ENCODE measurements at regions not wholly inside any gene's neighbourhood (a gene's known extent, or its start where the extent isn't known, plus 50 kb on each side); places are given as distances from the start of the nearest gene placed in this dataset.

DNA sequence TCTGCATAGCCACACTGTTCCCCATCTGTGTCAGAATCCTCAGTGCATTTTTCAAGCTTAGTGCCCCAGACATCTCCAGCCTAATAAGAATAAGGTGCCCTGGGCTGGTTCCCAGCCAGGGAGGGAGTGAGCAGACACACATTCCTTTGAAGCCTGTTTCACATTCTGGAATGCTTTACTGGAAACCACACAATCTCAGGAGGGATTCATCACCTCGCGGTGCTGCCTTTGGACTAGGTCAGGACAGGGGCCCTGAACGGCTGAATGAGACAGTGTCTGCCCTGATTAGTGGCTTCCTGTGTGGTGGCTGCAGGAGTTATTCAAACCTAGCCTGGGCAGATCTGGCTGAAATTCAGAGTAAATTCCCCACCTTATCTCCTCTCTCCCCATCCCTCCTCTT lies 108.0 kb upstream of the LDAH start:
- Histone ChIP-seq H3K9ac (ENCODE audit: low read length in 2 of 2) (peak overlapping the region in 1 of 2 donors; percentile 22), H3K4me1 (ENCODE audit: control insufficient read depth, insufficient read depth, low read length) (peaks cover 7% of the 10 kb centered on the region), H3K4me3 (ENCODE audit: low read length in 2 of 2) (peak overlapping the region in 1 of 2 donors; percentile 15), H3K27me3 (ENCODE audit: control insufficient read depth in 1 of 2, insufficient read depth in 2 of 2, low read length in 2 of 2) (no peaks in the 10 kb centered on the region), H3K9me3 (ENCODE audit: control insufficient read depth in 2 of 2, low read length in 2 of 2) (no peaks in the 10 kb centered on the region), H3K27ac (ENCODE audit: low read length) (no peak overlapping the region), H3K36me3 (ENCODE audit: control insufficient read depth in 2 of 2, insufficient read depth in 2 of 2, low read length in 2 of 2) (no peaks in the 10 kb centered on the region)

GRCh38 chr2:20929721-20930120 lies 106.8 kb upstream of the LDAH start:
- Histone ChIP-seq H3K27ac (ENCODE audit: low read length) (no peak overlapping the region), H3K9me3 (ENCODE audit: control insufficient read depth in 2 of 2, low read length in 2 of 2) (no peaks in the 10 kb centered on the region), H3K27me3 (ENCODE audit: control insufficient read depth in 1 of 2, insufficient read depth in 2 of 2, low read length in 2 of 2) (peaks cover 0 to 5% of the 10 kb centered on the region in 2 donors), H3K4me1 (ENCODE audit: control insufficient read depth, insufficient read depth, low read length) (peaks cover 7% of the 10 kb centered on the region), H3K9ac (ENCODE audit: low read length in 2 of 2) (no peak overlapping the region), H3K36me3 (ENCODE audit: control insufficient read depth in 2 of 2, insufficient read depth in 2 of 2, low read length in 2 of 2) (no peaks in the 10 kb centered on the region), H3K4me3 (ENCODE audit: low read length in 2 of 2) (no peak overlapping the region)

DNA sequence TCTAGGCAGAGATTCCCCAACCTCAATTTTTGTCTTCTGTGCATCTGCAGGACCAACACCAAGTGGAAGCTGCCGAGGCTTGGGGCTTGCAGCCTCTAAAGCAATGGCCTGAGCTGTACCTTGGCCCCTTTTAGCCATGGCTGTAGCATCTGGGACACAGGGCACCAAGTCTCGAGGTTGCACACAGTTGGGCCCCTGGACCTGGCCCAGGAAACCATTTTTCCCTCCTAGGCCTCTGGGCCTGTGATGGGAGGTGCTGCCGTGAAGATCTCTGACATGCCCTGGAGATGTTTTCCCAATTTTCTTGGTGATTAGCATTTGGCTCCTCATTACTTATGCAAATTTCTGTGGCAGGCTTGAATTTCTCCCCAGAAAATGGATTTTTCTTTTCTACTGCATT lies 105.7 kb upstream of the LDAH start:
- no peak overlapping the region for H3K27ac ChIP-seq (ENCODE audit: low read length)
- H3K4me1 ChIP-seq (ENCODE audit: control insufficient read depth, insufficient read depth, low read length) = peaks cover 7% of the 10 kb centered on the region
- H3K9ac ChIP-seq (ENCODE audit: low read length in 2 of 2) = no peak overlapping the region
- H3K4me3 ChIP-seq (ENCODE audit: low read length in 2 of 2) = no peak overlapping the region
- peaks cover 0 to 5% of the 10 kb centered on the region in 2 donors for H3K27me3 ChIP-seq (ENCODE audit: control insufficient read depth in 1 of 2, insufficient read depth in 2 of 2, low read length in 2 of 2)
- H3K36me3 ChIP-seq (ENCODE audit: control insufficient read depth in 2 of 2, insufficient read depth in 2 of 2, low read length in 2 of 2) = no peaks in the 10 kb centered on the region
- no peaks in the 10 kb centered on the region for H3K9me3 ChIP-seq (ENCODE audit: control insufficient read depth in 2 of 2, low read length in 2 of 2)

DNA sequence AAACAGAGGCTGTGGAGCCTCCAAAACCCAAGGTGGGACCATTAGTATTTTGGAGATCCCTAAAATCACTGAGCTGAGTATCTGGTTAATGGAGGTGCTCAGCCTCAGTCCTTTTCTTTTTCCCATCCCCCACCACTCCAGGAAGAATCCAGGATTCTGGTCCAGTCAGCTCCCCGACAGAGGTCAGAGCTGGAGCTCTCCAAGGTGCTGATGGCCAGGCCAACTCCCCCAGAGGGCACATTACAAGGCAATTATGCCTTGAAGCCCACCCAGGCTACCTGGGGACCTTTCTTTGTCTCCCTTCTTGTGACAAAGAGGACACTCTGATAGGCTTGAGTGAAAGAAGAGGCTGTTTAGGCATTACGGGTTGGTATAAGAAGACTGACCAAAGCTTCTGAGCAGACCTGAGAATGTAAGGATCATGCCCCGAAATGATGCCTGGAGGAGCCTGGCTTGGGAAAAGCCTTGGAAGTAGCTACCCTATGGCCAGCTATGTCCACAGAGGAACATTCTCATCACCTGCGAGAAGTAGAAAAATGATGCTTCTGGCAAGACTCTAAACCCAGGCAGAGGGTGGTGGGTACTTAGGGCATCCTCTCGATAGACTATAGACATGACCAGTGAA lies 102.5 kb upstream of the LDAH start:
- Histone ChIP-seq H3K27me3 (ENCODE audit: control insufficient read depth in 1 of 2, insufficient read depth in 2 of 2, low read length in 2 of 2) (peaks cover 0 to 5% of the 10 kb centered on the region in 2 donors), H3K9ac (ENCODE audit: low read length in 2 of 2) (no peak overlapping the region), H3K27ac (ENCODE audit: low read length) (no peak overlapping the region), H3K9me3 (ENCODE audit: control insufficient read depth in 2 of 2, low read length in 2 of 2) (no peaks in the 10 kb centered on the region), H3K36me3 (ENCODE audit: control insufficient read depth in 2 of 2, insufficient read depth in 2 of 2, low read length in 2 of 2) (no peaks in the 10 kb centered on the region), H3K4me3 (ENCODE audit: low read length in 2 of 2) (no peak overlapping the region), H3K4me1 (ENCODE audit: control insufficient read depth, insufficient read depth, low read length) (no peaks in the 10 kb centered on the region)

- Histone ChIP-seq H3K36me3 (ENCODE audit: control insufficient read depth in 2 of 2, insufficient read depth in 2 of 2, low read length in 2 of 2) (no peaks in the 10 kb centered on the region), H3K9ac (ENCODE audit: low read length in 2 of 2) (no peak overlapping the region), H3K27me3 (ENCODE audit: control insufficient read depth in 1 of 2, insufficient read depth in 2 of 2, low read length in 2 of 2) (peaks cover 0 to 2% of the 10 kb centered on the region in 2 donors), H3K27ac (ENCODE audit: low read length) (no peak overlapping the region), H3K9me3 (ENCODE audit: control insufficient read depth in 2 of 2, low read length in 2 of 2) (no peaks in the 10 kb centered on the region), H3K4me3 (ENCODE audit: low read length in 2 of 2) (no peak overlapping the region), H3K4me1 (ENCODE audit: control insufficient read depth, insufficient read depth, low read length) (peaks cover 3% of the 10 kb centered on the region)
These were observed 96.4 kb upstream of the LDAH start for GRCh38 chr2:20919297-20919800.

DNA sequence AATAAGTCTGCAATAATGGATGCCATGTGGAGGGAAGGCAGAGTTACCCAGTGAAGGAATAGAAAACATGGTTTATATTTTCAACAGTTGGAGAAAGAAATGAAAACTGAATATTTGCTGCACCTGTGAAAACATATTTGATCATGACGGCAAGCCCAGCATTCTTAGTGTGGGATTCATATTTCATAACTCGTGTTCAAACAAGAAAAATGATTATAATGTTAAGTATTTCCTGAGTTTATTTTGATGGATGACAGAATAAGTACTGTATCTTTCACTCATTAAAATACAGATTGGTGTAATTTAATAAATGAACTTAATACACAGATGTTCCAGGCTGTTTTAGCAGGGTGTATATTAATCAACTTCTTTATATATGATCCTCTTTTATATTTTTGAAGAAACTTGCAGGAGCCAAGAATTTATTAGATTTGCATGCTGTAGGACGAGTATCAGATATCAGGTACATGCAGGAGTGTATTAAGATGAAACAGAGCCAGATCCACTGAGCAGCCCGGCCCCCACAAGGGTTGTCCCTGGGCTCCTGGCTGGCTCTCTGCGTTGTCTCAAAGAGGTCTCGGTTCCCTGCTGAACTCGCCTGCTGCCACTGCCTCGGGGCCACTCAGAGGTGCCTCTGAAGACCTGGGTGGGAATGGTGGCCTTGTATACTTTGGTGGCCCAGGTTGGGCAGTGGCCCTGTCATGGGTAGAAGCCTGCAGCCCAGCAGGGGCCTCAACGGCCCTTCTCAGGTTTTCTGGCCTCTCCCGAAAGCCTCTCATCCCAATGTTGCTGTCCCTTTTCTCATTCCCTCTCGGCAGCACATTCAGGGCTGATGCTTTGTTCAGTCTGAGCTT lies 95.0 kb upstream of the LDAH start:
- no peaks in the 10 kb centered on the region for H3K36me3 ChIP-seq (ENCODE audit: control insufficient read depth in 2 of 2, insufficient read depth in 2 of 2, low read length in 2 of 2)
- H3K4me3 ChIP-seq (ENCODE audit: low read length in 2 of 2) = no peak overlapping the region
- peaks cover 0 to 2% of the 10 kb centered on the region in 2 donors for H3K27me3 ChIP-seq (ENCODE audit: control insufficient read depth in 1 of 2, insufficient read depth in 2 of 2, low read length in 2 of 2)
- no peaks in the 10 kb centered on the region for H3K9me3 ChIP-seq (ENCODE audit: control insufficient read depth in 2 of 2, low read length in 2 of 2)
- no peak overlapping the region for H3K9ac ChIP-seq (ENCODE audit: low read length in 2 of 2)
- peaks cover 3% of the 10 kb centered on the region for H3K4me1 ChIP-seq (ENCODE audit: control insufficient read depth, insufficient read depth, low read length)
- no peak overlapping the region for H3K27ac ChIP-seq (ENCODE audit: low read length)

DNA sequence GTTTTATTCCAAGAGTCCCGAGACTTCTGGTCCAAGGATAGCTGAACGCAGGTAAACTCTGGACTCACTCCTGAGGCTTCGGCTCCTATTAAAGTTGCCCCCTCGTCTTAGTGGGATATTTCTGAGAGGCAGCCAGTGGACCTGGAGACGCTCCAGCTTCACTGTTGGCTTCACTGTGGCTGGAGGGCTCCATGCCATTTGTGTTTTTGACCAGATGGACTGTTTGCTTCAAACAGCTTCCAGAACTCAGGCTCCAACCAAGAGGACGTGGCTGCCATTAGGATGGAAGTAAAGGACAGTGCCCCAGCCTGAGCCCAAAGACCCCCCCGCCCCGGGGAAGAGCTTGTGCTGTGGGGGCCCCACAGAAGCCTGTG lies 94.4 kb upstream of the LDAH start:
- peaks cover 3% of the 10 kb centered on the region for H3K4me1 ChIP-seq (ENCODE audit: control insufficient read depth, insufficient read depth, low read length)
- H3K27ac ChIP-seq (ENCODE audit: low read length) = no peak overlapping the region
- H3K27me3 ChIP-seq (ENCODE audit: control insufficient read depth in 1 of 2, insufficient read depth in 2 of 2, low read length in 2 of 2) = peaks cover 0 to 4% of the 10 kb centered on the region in 2 donors
- no peak overlapping the region for H3K4me3 ChIP-seq (ENCODE audit: low read length in 2 of 2)
- H3K9ac ChIP-seq (ENCODE audit: low read length in 2 of 2) = no peak overlapping the region
- H3K9me3 ChIP-seq (ENCODE audit: control insufficient read depth in 2 of 2, low read length in 2 of 2) = no peaks in the 10 kb centered on the region
- H3K36me3 ChIP-seq (ENCODE audit: control insufficient read depth in 2 of 2, insufficient read depth in 2 of 2, low read length in 2 of 2) = no peaks in the 10 kb centered on the region

- Histone ChIP-seq H3K9me3 (ENCODE audit: control insufficient read depth in 2 of 2, low read length in 2 of 2) (no peaks in the 10 kb centered on the region), H3K9ac (ENCODE audit: low read length in 2 of 2) (no peak overlapping the region), H3K27me3 (ENCODE audit: control insufficient read depth in 1 of 2, insufficient read depth in 2 of 2, low read length in 2 of 2) (peaks cover 0 to 4% of the 10 kb centered on the region in 2 donors), H3K4me3 (ENCODE audit: low read length in 2 of 2) (no peak overlapping the region), H3K4me1 (ENCODE audit: control insufficient read depth, insufficient read depth, low read length) (peaks cover 3% of the 10 kb centered on the region), H3K36me3 (ENCODE audit: control insufficient read depth in 2 of 2, insufficient read depth in 2 of 2, low read length in 2 of 2) (no peaks in the 10 kb centered on the region), H3K27ac (ENCODE audit: low read length) (no peak overlapping the region)
These were observed 93.8 kb upstream of the LDAH start for GRCh38 chr2:20916604-20917286.

- no peak overlapping the region for H3K27ac ChIP-seq (ENCODE audit: low read length)
- H3K4me3 ChIP-seq (ENCODE audit: low read length in 2 of 2) = no peak overlapping the region
- H3K9me3 ChIP-seq (ENCODE audit: control insufficient read depth in 2 of 2, low read length in 2 of 2) = no peaks in the 10 kb centered on the region
- no peaks in the 10 kb centered on the region for H3K36me3 ChIP-seq (ENCODE audit: control insufficient read depth in 2 of 2, insufficient read depth in 2 of 2, low read length in 2 of 2)
- no peak overlapping the region for H3K9ac ChIP-seq (ENCODE audit: low read length in 2 of 2)
- peaks cover 3% of the 10 kb centered on the region for H3K4me1 ChIP-seq (ENCODE audit: control insufficient read depth, insufficient read depth, low read length)
- H3K27me3 ChIP-seq (ENCODE audit: control insufficient read depth in 1 of 2, insufficient read depth in 2 of 2, low read length in 2 of 2) = peaks cover 0 to 3% of the 10 kb centered on the region in 2 donors
These were observed 92.4 kb upstream of the LDAH start for GRCh38 chr2:20915271-20915670.

DNA sequence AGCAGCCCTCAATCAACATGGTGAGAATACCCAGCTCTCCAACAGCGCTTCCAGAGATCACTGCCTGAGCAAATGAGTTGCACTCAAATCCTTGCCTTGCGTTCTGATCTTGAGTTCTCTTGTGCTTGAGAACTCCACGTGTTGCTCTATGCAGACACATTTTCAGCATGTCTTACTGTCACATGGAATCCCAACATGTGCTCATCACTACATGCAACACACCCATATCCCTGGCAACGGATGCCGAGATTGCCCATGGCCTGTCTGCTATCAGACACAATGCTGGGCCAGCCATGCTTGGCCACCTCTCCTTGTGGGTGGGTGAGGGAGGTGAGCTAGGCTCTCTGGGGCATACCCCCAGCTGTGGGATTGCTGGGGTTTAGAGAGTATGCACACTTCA lies 91.9 kb upstream of the LDAH start:
- Histone ChIP-seq H3K4me3 (ENCODE audit: low read length in 2 of 2) (no peak overlapping the region), H3K4me1 (ENCODE audit: control insufficient read depth, insufficient read depth, low read length) (peaks cover 3% of the 10 kb centered on the region), H3K36me3 (ENCODE audit: control insufficient read depth in 2 of 2, insufficient read depth in 2 of 2, low read length in 2 of 2) (no peaks in the 10 kb centered on the region), H3K9me3 (ENCODE audit: control insufficient read depth in 2 of 2, low read length in 2 of 2) (no peaks in the 10 kb centered on the region), H3K27me3 (ENCODE audit: control insufficient read depth in 1 of 2, insufficient read depth in 2 of 2, low read length in 2 of 2) (peaks cover 0 to 2% of the 10 kb centered on the region in 2 donors), H3K9ac (ENCODE audit: low read length in 2 of 2) (no peak overlapping the region), H3K27ac (ENCODE audit: low read length) (no peak overlapping the region)
